GM13977 (cell line): ENCODE measurements at regions not wholly inside any gene's neighbourhood (a gene's known extent, or its start where the extent isn't known, plus 50 kb on each side); places are given as distances from the start of the nearest gene placed in this dataset.

Source experiments
- DNase-seq: peaks from one replicate; pipeline ENCODE4 v3.0.0; 2012; ENCODE audit warnings: low spot score
- in situ Hi-C: fragments of 300-500 bp; cut with MboI; formaldehyde crosslinking; loops from one replicate; pipeline ENCODE4 v1.12.0; 2022; ENCODE audit warnings: low sequenced_read_pairs, low pct_unique_long_range_greater_than_20kb, mixed read lengths, inconsistent platforms; ENCODE audit not compliant: unreplicated experiment
- TF ChIP-seq, protein P1 (sequence below): IDR thresholded peaks from 2 replicates; pipeline ENCODE4 v1.5.1; 2012; ENCODE audit warnings: mild to moderate bottlenecking, control low read depth; ENCODE audit not compliant: insufficient read depth; ENCODE audit errors: extremely low read depth, missing control alignments

DNA sequence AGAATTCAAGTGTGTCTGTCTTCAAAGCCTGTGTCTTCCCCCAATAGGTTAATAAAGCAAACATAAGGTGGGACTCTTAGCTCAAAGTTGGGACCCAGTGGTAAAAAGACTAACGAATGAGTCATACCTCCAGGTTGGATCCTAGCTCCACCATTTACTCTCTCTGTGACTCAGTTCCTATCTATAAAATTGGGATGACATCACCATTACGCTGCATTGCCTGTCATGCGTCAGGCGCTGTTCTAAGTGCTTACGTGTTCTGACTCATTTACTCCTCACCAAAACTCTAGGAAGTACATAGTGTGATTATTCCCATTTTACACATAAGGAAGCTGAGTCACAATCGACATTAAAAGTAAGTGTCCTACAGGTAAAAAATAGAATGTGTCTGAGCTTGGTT, 915.8 kb downstream of the VRK1 start:
- DNase-seq = no peak
- in situ Hi-C loops = no loop called here
- TF ChIP-seq, protein P1, sequence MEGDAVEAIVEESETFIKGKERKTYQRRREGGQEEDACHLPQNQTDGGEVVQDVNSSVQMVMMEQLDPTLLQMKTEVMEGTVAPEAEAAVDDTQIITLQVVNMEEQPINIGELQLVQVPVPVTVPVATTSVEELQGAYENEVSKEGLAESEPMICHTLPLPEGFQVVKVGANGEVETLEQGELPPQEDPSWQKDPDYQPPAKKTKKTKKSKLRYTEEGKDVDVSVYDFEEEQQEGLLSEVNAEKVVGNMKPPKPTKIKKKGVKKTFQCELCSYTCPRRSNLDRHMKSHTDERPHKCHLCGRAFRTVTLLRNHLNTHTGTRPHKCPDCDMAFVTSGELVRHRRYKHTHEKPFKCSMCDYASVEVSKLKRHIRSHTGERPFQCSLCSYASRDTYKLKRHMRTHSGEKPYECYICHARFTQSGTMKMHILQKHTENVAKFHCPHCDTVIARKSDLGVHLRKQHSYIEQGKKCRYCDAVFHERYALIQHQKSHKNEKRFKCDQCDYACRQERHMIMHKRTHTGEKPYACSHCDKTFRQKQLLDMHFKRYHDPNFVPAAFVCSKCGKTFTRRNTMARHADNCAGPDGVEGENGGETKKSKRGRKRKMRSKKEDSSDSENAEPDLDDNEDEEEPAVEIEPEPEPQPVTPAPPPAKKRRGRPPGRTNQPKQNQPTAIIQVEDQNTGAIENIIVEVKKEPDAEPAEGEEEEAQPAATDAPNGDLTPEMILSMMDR = no peak

DNA sequence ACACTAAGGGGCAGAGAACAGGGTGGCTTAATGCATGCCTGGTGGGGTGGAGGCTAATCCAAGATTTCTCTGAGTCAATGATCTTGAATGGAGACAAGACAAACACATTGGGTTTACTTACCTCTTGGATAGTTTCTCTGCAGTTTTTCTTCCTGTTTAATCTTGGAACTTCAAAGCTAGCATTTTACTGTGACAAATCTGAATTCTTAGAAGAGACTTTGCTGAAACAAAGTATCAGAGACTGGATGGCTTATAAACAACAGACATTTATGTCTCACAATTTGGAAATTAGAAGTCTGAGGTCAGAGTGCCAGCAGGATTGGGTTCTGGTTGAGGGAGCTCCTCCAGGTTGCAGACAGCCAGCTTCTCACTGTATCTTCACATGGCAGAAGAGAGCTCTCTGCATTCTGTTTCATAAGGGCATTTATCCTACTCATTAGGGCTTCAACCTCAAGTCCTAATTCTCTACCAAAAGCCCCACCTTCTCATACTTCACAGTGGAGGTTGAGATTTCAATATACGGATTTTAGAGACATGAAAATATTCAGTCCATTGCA, 921.8 kb downstream of the VRK1 start:
- no peak for DNase-seq
- TF ChIP-seq, protein P1 = no peak
- in situ Hi-C loops = no loop called here

DNA sequence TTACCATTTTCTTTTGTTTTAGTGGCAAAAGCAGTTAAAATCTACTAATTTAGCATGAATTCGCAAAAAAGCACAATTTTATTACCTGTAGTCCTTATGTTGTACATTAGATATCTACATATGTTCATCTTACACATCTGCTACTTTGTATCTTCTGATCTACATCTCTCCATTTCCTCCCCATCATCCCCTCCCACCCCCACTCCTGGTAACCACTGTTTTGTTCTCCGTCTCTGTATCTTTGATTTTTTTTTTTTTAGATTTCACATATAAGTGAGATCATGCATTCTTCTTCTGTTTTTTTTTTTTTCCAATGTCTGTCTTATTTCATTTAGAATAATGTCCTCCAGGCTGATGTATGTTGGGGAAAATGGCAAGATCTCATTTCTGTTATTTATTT, 922.7 kb downstream of the VRK1 start:
- in situ Hi-C loops = no loop called here
- TF ChIP-seq, protein P1 = no peak
- DNase-seq = no peak

DNA sequence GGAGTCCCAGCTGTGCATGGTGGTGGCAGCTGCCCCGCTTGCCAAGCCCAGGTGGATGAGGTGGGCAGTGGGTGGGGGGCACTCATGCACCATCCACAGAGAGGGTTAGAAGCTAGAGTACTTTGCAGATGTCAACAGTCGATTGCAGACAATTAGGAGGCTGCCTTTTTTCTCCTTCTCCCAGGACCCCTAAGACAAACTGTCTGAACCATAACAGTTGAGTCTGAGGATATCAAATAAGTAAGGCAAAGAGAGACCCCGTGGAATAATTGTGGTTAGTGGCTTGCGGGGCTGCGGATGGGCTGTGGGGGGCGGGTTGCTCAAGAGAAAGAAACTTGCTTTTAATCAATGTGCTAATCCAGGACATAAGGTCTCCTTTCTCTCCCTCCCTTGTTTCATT, 926.2 kb downstream of the VRK1 start:
- in situ Hi-C loops = no loop called here
- TF ChIP-seq, protein P1 = no peak
- DNase-seq = no peak

DNA sequence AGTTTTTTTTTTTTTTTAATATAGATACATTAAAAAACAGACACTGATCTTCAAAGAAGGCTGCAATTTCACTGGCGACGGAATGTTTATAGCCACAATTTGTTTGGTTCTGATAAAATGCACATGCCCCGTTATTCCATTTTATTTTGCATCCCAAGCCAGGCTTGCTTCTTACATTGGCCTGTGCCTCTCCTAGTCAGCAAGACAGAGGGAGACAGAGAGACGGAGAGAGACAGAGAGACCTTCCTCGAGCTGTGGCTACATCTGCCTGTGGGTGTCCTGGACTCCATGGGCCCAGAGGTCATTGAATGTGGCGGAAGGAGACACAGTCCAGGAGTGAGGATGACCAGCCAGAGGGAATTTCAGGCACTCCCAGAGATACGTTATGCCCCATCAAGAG, 926.6 kb downstream of the VRK1 start:
- no peak for DNase-seq
- in situ Hi-C loops = no loop called here
- TF ChIP-seq, protein P1 = no peak

DNA sequence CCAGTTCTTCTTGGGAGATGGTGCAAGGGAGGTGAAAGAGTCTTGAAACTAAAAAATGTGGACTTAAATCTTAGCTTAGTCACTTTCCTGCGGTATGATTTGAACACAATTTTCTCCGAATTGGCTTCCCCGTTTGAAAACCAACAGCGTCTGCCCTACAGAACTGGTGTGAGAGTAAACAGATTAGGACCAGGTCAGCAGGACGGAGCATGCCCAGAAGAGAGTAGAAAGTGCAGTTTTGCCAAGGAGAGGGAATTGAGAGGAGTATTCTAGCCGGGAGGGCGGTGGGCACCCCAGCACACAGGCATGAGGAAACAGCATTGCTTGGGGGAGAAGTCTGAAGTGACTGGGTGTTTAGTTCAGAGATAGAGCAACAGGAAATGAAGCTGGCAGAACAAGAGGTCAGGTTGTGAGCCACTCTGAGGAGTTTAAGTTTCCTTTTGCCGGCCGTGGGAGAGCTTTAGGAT, 927.1 kb downstream of the VRK1 start:
- TF ChIP-seq, protein P1 = no peak
- no peak for DNase-seq
- in situ Hi-C loops = no loop called here
